DND-41 (cell line): ENCODE measurements at regions not wholly inside any gene's neighbourhood (a gene's known extent, or its start where the extent isn't known, plus 50 kb on each side); places are given as distances from the start of the nearest gene placed in this dataset.

Source experiments
- ATAC-seq: fragments of 200-7000 bp; cut with Tn5 transposase; 3 replicates; pipeline ENCODE4 v1.9.1; 2021; ENCODE audit warnings: low read depth; ENCODE audit not compliant: insufficient read depth
- DNase-seq: peaks from one replicate; pipeline ENCODE4 v3.0.0-alpha.2; 2020
- H2AFZ ChIP-seq: 2 replicates; pipeline ENCODE4 v1.6.0; 2012; ENCODE audit warnings: low read depth, low read length
- H3K27ac ChIP-seq: 2 replicates; pipeline ENCODE4 v1.5.1; 2012; ENCODE audit warnings: low read length, inconsistent platforms
- H3K27me3 ChIP-seq: fragments of 200-600 bp; sonication (generic); 2 replicates; pipeline ENCODE4 v1.6.0; 2012; ENCODE audit warnings: low read length, mild to moderate bottlenecking, inconsistent platforms; ENCODE audit not compliant: insufficient read depth, poor library complexity
- H3K36me3 ChIP-seq: 2 replicates; pipeline ENCODE4 v1.5.1; 2012; ENCODE audit warnings: low read length, inconsistent platforms; ENCODE audit not compliant: insufficient read depth
- H3K4me1 ChIP-seq: 2 replicates; pipeline ENCODE4 v1.5.1; 2012; ENCODE audit warnings: mild to moderate bottlenecking, low read length; ENCODE audit not compliant: insufficient read depth
- H3K4me2 ChIP-seq: 2 replicates; pipeline ENCODE4 v1.6.0; 2012; ENCODE audit warnings: mild to moderate bottlenecking, moderate library complexity, low read length, inconsistent platforms; ENCODE audit not compliant: insufficient read depth
- H3K4me3 ChIP-seq, 2 experiments: fragments of 200-600 bp in 1 of 2; shearing (Covaris generic) in 1 of 2; 2 replicates each; pipeline ENCODE4 v1.5.1; 2012 to 2016; ENCODE audit warnings: inconsistent platforms in 2 of 2, low read length in 2 of 2, mild to moderate bottlenecking in 2 of 2, low read depth in 1 of 2, moderate library complexity in 1 of 2
- H3K79me2 ChIP-seq: 2 replicates; pipeline ENCODE4 v1.6.0; 2012; ENCODE audit warnings: low read length, inconsistent platforms; ENCODE audit not compliant: insufficient read depth
- H3K9ac ChIP-seq: 2 replicates; pipeline ENCODE4 v1.6.0; 2012; ENCODE audit warnings: low read depth, mild to moderate bottlenecking, inconsistent platforms, low read length, moderate library complexity
- H3K9me3 ChIP-seq: 2 replicates; pipeline ENCODE4 v1.5.1; 2012; ENCODE audit warnings: low read length, moderate library complexity, mild to moderate bottlenecking, inconsistent platforms; ENCODE audit not compliant: insufficient read depth, severe bottlenecking
- H4K20me1 ChIP-seq: 2 replicates; pipeline ENCODE4 v1.6.0; 2012; ENCODE audit warnings: low read length; ENCODE audit not compliant: insufficient read depth
- EZH2 ChIP-seq: IDR thresholded peaks from 3 replicates; pipeline ENCODE4 v1.6.1; 2012; ENCODE audit warnings: borderline replicate concordance, low read depth, mild to moderate bottlenecking, moderate library complexity, low read length, inconsistent platforms; ENCODE audit not compliant: severe bottlenecking
- TF ChIP-seq, protein P1 (sequence below): IDR thresholded peaks from 2 replicates; pipeline ENCODE4 v1.5.1; 2012; ENCODE audit warnings: borderline replicate concordance, low read length, moderate library complexity, mild to moderate bottlenecking; ENCODE audit not compliant: poor library complexity, severe bottlenecking; ENCODE audit errors: extremely low read depth

GRCh38 chr2:198890490-198890889 lies 567.2 kb downstream of the SATB2 start:
- no peak for TF ChIP-seq EZH2
- TF ChIP-seq, protein P1, sequence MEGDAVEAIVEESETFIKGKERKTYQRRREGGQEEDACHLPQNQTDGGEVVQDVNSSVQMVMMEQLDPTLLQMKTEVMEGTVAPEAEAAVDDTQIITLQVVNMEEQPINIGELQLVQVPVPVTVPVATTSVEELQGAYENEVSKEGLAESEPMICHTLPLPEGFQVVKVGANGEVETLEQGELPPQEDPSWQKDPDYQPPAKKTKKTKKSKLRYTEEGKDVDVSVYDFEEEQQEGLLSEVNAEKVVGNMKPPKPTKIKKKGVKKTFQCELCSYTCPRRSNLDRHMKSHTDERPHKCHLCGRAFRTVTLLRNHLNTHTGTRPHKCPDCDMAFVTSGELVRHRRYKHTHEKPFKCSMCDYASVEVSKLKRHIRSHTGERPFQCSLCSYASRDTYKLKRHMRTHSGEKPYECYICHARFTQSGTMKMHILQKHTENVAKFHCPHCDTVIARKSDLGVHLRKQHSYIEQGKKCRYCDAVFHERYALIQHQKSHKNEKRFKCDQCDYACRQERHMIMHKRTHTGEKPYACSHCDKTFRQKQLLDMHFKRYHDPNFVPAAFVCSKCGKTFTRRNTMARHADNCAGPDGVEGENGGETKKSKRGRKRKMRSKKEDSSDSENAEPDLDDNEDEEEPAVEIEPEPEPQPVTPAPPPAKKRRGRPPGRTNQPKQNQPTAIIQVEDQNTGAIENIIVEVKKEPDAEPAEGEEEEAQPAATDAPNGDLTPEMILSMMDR = no peak
- no peaks in the 10 kb centered on the region for H3K27me3 ChIP-seq
- H3K4me2 ChIP-seq = no peak overlapping the region
- H3K27ac ChIP-seq = no peak overlapping the region
- H3K4me3 ChIP-seq = no peak overlapping the region
- ATAC-seq = no peak
- no peaks in the 10 kb centered on the region for H3K4me1 ChIP-seq
- no peak overlapping the region for H2AFZ ChIP-seq
- H3K9me3 ChIP-seq = no peaks in the 10 kb centered on the region
- no peak for DNase-seq
- no peaks in the 10 kb centered on the region for H3K79me2 ChIP-seq
- H3K9ac ChIP-seq = no peak overlapping the region
- H4K20me1 ChIP-seq = no peaks in the 10 kb centered on the region
- no peaks in the 10 kb centered on the region for H3K36me3 ChIP-seq

DNA sequence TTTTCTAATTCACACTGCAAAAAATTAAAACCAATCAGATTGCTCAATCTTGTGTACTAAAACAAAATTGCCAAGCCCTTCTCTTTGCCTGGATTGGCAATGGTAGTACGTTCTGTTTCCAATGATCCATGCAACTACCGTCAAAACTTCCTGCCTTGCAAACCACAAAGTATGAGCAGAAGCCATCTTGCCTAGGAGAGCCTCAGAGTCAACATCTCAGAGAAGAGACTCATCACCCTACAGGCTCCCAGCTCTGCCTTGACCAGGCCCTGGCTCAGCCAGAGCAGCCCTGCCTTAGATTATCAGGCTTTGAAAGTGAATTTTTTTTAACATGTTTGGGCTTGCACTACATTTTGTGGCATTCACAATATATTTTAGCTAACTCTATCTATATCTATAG lies 574.1 kb downstream of the SATB2 start:
- Histone ChIP-seq H3K9ac (no peak overlapping the region), H2AFZ (no peak overlapping the region), H3K79me2 (no peaks in the 10 kb centered on the region), H3K4me3 (no peak overlapping the region), H3K4me2 (no peak overlapping the region), H3K36me3 (no peaks in the 10 kb centered on the region), H3K9me3 (no peaks in the 10 kb centered on the region), H4K20me1 (no peaks in the 10 kb centered on the region), H3K27ac (no peak overlapping the region), H3K27me3 (no peaks in the 10 kb centered on the region), H3K4me1 (no peaks in the 10 kb centered on the region)
- ATAC-seq (no peak), DNase-seq (no peak)
- TF ChIP-seq EZH2 = no peak
- TF ChIP-seq, protein P1 = no peak

DNA sequence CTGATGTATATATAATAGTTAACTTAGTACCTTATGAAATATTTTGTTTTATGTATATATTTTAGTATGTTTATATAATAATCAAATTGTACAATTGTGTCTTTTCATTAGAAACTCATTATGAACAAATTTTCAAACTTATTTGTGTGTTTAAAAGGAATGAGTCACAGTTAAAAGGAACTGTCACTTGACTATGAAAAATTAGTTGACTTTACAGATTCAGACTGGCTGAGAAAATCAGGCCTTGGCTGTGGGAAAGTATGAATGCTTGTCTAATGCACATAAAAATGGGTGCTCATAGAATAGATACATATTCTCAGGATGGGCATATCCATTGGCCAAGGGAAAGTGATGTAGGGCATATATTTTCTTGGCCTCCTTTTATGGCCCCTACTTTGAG lies 576.8 kb downstream of the SATB2 start:
- no peak for DNase-seq
- H3K4me2 ChIP-seq = no peak overlapping the region
- no peaks in the 10 kb centered on the region for H3K4me1 ChIP-seq
- H2AFZ ChIP-seq = no peak overlapping the region
- TF ChIP-seq EZH2 = no peak
- TF ChIP-seq, protein P1 = no peak
- H3K79me2 ChIP-seq = no peaks in the 10 kb centered on the region
- no peaks in the 10 kb centered on the region for H4K20me1 ChIP-seq
- no peaks in the 10 kb centered on the region for H3K9me3 ChIP-seq
- no peak overlapping the region for H3K9ac ChIP-seq
- no peak overlapping the region for H3K27ac ChIP-seq
- H3K27me3 ChIP-seq = no peaks in the 10 kb centered on the region
- ATAC-seq = no peak
- H3K36me3 ChIP-seq = no peaks in the 10 kb centered on the region
- H3K4me3 ChIP-seq = no peak overlapping the region

DNA sequence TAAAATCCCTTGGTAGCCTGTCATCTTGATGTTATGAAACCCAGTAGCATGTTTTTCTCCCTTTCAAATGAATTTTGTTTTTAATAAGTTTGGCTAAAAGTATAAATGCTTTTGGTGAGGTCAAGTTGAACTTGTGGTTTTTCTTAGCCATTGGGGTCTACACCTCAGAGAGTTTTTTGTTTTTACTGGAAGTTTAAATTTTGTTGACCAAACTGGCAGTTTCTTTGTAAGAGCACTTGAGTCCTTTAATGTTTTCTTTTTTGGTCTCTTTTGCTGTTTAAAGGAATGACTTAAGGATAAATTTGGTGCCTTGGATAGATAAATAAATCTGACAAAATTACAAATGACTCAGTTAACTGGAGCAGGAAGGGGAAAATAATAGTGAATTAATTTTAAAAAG lies 577.3 kb downstream of the SATB2 start:
- no peak overlapping the region for H2AFZ ChIP-seq
- ATAC-seq = no peak

More for the DNA sequence above, 577.3 kb downstream of the SATB2 start:
- Histone ChIP-seq H4K20me1 (no peaks in the 10 kb centered on the region), H3K4me1 (no peaks in the 10 kb centered on the region), H3K9ac (no peak overlapping the region), H3K79me2 (no peaks in the 10 kb centered on the region), H3K4me2 (no peak overlapping the region), H3K4me3 (no peak overlapping the region), H3K36me3 (no peaks in the 10 kb centered on the region), H3K27ac (no peak overlapping the region), H3K9me3 (no peaks in the 10 kb centered on the region), H3K27me3 (no peaks in the 10 kb centered on the region)
- no peak for DNase-seq
- no peak for TF ChIP-seq EZH2
- TF ChIP-seq, protein P1 = no peak
